LoVo (cell line): ENCODE measurements at regions not wholly inside any gene's neighbourhood (a gene's known extent, or its start where the extent isn't known, plus 50 kb on each side); places are given as distances from the start of the nearest gene placed in this dataset.
A peak's percentile ranks its signal among the peaks of the same experiment; 100 is the strongest.
"Not testable (repeated sequence)": the region's sequence is repeated elsewhere in the genome, so short reads cannot be mapped to it uniquely, and the experiment has no call there.

ENCODE experiments used
- DNase-seq: peaks from one replicate; pipeline ENCODE4 v3.0.0-alpha.2; 2016; ENCODE audit warnings: low spot score

DNA sequence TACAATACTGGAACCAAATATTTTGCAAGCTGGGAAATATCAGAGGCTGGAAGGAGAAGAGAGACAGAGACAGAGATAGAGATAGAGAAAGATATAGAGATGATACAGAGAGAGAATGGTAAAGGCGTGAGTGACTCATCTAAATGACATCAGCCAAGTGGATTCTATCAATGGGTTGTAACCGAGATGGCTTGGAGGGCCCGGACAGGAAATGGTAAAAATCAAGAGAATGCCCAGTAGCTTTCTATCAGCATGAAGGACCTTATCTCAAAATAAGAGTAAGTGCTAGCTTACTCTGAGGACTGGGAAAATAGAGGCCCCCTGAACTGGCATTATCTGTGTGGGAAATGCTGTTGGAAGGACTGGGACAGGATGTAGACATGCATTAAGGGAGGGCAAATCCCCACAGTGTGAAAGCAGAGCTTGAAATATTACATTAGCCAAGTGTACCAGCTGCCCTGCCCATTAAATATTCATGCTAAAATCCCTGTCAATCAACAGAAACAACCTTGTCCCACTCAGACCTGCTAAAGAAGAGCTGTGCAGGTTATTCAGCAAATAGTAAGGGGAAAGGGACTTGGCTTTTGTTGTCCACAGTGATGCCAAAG, 76.6 kb upstream of the ZNF644 start:
- DNase-seq = no peak

DNA sequence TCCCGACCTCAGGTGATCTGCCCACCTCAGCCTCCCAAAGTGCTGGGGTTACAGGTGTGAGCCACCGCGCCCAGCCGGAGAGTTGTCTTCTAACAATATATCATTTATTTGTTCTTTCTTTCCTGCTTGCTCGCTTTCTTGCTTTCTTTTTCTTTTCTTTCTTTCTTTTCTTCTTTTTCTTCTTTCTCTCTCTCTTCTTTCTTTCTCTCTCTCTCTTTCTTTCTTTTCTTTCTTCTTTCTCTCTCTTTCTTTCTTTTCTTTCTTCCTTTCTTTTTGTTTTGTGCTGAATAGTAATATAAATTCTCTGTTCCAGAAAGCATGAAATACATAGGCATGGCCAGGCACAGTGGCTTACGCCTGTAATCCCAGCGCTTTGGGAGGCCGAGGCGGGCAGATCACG, 73.5 kb upstream of the ZNF644 start:
- DNase-seq = not testable (repeated sequence)

DNA sequence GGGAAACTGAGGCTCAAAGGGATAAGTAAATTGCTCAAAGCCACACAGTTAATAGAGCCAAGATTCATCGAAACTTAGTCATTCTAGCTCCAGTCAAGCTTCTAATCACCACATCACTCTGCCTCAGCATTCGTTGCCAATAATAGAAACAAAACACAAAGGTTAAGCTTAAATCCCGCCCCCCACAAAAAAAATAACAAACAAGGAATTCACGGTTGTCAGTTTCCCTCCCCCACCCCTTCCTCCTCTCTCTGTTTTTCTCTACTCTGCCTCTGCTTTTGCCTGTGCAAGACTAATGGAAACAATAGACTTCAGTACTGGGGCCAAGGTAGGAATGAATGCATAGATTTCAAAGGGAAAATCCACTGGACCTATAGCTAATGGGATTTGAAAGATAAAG, 70.7 kb upstream of the ZNF644 start:
- DNase-seq = peak; percentile 68

DNA sequence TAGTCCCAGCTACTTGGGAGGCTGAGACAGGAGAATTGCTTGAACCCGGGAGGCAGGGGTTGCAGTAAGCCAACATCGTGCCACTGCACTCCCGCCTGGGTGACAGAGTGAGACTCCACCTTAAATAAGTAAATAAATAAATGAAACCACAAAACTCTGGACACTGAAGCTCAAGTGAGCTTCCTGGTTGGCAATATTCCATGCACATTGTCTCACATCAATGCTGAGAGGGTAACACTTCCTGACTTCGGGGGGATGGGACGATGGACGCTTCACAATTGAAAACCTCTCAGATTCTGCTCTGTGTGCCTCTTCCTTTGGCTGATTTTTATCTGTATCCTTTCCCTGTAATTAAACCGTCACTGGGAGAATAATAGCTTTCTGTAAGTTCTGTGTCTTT, 70.0 kb upstream of the ZNF644 start:
- peak; percentile 93 for DNase-seq

DNA sequence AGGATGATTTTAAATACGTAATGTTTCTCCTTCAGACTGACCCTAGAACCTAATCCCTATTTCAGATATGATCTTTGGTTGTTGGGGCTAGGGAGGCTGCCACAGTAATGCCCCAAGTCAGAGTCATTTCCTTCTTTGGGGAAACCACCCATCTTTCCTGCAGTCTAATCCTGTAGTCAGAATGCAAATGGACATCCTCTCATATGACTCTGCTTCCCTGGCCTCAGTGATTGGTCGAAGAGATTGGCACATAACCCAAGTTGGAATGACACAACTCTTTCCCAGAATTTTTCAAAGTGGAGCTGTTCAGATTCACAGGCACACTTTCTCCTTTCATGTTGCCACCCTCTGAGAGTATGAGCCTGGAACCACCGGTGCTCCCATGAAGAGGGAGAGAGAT, 58.8 kb upstream of the ZNF644 start:
- DNase-seq = no peak

DNA sequence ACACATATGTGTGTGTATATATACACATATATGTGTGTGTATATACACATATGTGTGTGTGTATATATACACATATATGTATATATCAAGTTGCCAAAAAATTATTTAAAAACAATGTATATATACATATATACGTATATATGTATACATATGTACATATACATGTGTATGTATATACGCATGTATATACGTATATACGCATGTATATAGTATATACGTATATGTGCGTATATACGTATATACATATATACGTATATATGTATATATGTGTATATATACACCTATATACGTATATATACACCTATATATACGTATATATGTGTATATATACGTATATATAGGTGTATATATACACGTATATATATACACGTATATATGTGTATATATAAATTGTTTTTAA, 57.0 kb upstream of the ZNF644 start:
- DNase-seq = no peak

DNA sequence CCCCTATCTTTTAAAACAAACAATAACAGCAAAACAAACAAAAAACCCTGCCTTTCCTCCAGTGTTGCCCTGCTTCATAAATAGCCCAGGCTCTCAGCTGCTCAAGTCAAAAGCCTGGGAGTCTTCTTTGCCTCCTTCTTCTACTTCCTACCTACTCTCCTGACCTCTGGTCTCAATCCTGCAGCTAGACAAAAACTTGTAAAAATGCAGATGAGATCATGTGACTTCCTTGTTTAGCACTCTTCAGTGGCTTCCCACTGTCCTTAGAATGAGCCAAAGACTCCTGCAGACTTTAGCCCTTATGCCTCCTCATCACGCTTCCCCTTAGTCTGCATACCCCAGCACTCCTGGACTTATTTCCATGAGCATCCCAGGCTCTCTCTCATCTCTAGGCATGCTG, 55.0 kb upstream of the ZNF644 start:
- DNase-seq = no peak

DNA sequence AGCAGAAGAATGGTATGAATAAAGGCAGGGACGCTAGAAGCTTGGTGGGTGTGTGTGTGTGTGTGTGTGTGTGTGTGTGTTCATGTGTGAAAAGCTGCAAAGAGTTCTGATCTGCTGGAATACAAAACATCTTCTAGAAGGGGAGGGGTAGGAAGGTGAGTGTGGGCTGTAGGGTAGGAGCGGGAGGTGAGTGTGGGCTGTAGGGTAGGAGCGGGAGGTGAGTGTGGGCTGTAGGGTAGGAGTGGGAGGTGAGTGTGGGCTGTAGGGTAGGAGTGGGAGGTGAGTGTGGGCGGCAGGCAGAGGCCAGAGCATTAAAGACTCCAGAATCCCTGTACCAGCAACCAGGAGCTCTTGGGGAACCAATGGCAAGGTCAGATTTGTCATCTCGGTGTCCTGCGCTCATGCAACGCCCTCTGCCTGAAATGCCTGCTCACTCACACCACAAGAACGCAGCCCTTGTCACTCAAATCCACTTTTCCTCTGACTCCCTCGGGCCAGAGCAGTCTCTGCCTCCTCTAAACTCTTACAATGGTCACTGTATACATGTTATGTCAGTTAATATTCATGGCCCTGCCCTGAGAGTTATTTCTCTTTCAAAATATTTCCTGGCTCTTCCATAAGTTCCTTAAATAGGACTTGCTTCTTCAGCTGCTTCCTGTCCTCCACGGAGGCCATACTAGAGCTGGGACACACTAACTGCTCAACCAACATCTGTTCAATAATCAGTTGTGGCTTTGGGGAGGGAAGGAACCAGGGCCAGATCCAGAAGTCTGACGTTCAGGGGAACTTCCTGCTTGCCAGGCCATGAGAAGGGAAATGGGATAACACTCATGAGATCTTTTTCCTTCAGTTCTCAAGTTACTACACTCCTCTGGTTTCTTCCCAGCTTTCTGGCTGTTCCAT, 53.6 kb upstream of the ZNF644 start:
- DNase-seq = no peak

DNA sequence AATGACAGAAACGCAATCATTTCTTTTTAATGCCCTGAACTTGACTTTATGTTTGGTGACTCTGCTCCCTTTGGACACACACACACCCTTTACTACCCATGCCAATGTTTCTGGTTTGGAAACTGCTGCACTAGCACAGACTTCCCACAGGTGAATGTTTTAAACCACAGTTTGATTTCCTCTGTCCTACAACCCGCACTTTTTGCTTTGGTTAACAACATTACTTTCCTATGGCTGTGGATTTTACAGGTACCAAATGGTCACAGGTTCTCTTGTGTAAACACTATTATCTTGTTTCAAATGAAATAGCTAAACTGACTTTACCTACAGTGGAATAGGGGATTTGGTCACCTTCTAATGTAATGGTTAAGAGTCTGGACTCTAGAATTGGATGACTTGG, 51.5 kb upstream of the ZNF644 start:
- DNase-seq = no peak

DNA sequence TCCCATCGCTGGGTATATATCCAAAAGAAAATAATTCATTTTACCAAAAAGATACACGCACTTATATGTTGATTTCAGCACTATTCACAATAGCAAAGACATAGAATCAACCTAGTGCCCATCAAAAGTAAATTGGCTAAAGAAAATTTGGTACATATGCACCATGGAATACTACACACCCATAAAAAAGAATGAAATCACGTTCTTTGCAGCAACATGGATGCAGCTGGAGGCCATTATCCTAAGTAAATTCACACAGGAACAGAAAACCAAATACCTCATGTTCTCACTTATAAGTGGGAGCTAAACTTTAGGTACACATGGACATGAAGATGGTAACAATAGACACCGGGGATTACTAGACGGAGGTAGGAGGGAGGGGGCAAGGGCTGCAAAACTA, 50.0 kb upstream of the ZNF644 start:
- DNase-seq = no peak
